ENCODE measurements at regions not wholly inside any gene's neighbourhood (a gene's known extent, or its start where the extent isn't known, plus 50 kb on each side); places are given as distances from the start of the nearest gene placed in this dataset.
"Not testable (repeated sequence)": the region's sequence is repeated elsewhere in the genome, so short reads cannot be mapped to it uniquely, and the experiment has no call there.

- peaks cover 5% of the 10 kb centered on the region for H3K36me3 Mint-ChIP-seq
- peaks cover 6 to 10% (median 8%) of the 10 kb centered on the region in 3 donors for H3K9me3 Mint-ChIP-seq
- no peak overlapping the region for H3K4me3 Mint-ChIP-seq
- peaks cover 39% of the 10 kb centered on the region for H3K27me3 Mint-ChIP-seq
- peaks cover 4 to 8% (median 7%) of the 10 kb centered on the region in 3 donors for H3K4me1 Mint-ChIP-seq
- no peak overlapping the region for H3K27ac Mint-ChIP-seq
These were observed 78.5 kb upstream of the KCND3 start for GRCh38 chr1:112067989-112068388.

- H3K27ac Mint-ChIP-seq: no peak overlapping the region
These were observed 81.2 kb upstream of the KCND3 start for GRCh38 chr1:112070677-112071076.

GRCh38 chr1:112074711-112075110 lies 85.2 kb upstream of the KCND3 start:
- Mint-ChIP-seq H3K27me3 (peaks cover 12% of the 10 kb centered on the region), H3K4me3 (no peak overlapping the region), H3K9me3 (peaks cover 5 to 10% (median 6%) of the 10 kb centered on the region in 3 donors), H3K4me1 (no peaks in the 10 kb centered on the region), H3K27ac (no peak overlapping the region), H3K36me3 (peaks cover 5% of the 10 kb centered on the region)

More at GRCh38 chr1:112070677-112071076, 81.2 kb upstream of the KCND3 start:
- H3K4me3 Mint-ChIP-seq: no peak overlapping the region
- H3K36me3 Mint-ChIP-seq: peaks cover 5% of the 10 kb centered on the region
- H3K9me3 Mint-ChIP-seq: peaks cover 5 to 10% (median 6%) of the 10 kb centered on the region in 3 donors
- no peaks in the 10 kb centered on the region for H3K4me1 Mint-ChIP-seq
- peaks cover 24% of the 10 kb centered on the region for H3K27me3 Mint-ChIP-seq

- Mint-ChIP-seq H3K4me3 (no peak overlapping the region), H3K4me1 (no peaks in the 10 kb centered on the region)
These were observed 86.1 kb upstream of the KCND3 start for GRCh38 chr1:112075566-112075965.

GRCh38 chr1:112079446-112079845 lies 90.0 kb upstream of the KCND3 start:
- Mint-ChIP-seq H3K4me1 (no peaks in the 10 kb centered on the region), H3K27ac (no peak overlapping the region), H3K36me3 (no peaks in the 10 kb centered on the region), H3K27me3 (peaks cover 9% of the 10 kb centered on the region), H3K9me3 (no peaks in the 10 kb centered on the region), H3K4me3 (no peak overlapping the region)

More at GRCh38 chr1:112075566-112075965, 86.1 kb upstream of the KCND3 start:
- Mint-ChIP-seq H3K27ac (no peak overlapping the region), H3K27me3 (peaks cover 6% of the 10 kb centered on the region), H3K36me3 (no peaks in the 10 kb centered on the region), H3K9me3 (peaks cover 3 to 10% (median 6%) of the 10 kb centered on the region in 3 donors)

GRCh38 chr1:112083487-112083886 lies 94.0 kb upstream of the KCND3 start:
- no peak overlapping the region for H3K4me3 Mint-ChIP-seq
- peaks cover 0 to 6% (median 2%) of the 10 kb centered on the region in 3 donors for H3K4me1 Mint-ChIP-seq
- no peak overlapping the region for H3K27ac Mint-ChIP-seq
- peaks cover 11% of the 10 kb centered on the region for H3K27me3 Mint-ChIP-seq
- no peaks in the 10 kb centered on the region for H3K36me3 Mint-ChIP-seq
- H3K9me3 Mint-ChIP-seq: no peaks in the 10 kb centered on the region

- Mint-ChIP-seq H3K27ac (no peak overlapping the region), H3K4me3 (no peak overlapping the region), H3K27me3 (peaks cover 16% of the 10 kb centered on the region), H3K9me3 (no peaks in the 10 kb centered on the region), H3K4me1 (peaks cover 0 to 4% (median 0%) of the 10 kb centered on the region in 3 donors), H3K36me3 (no peaks in the 10 kb centered on the region)
These were observed 103.3 kb upstream of the KCND3 start for GRCh38 chr1:112092656-112093371.

GRCh38 chr1:112093372-112093694 lies 103.9 kb upstream of the KCND3 start:
- Mint-ChIP-seq H3K4me1 (no peaks in the 10 kb centered on the region), H3K9me3 (no peaks in the 10 kb centered on the region), H3K27me3 (peaks cover 16% of the 10 kb centered on the region), H3K4me3 (no peak overlapping the region), H3K27ac (no peak overlapping the region), H3K36me3 (no peaks in the 10 kb centered on the region)

GRCh38 chr1:112099979-112100378 lies 110.5 kb upstream of the KCND3 start:
- peaks cover 10% of the 10 kb centered on the region for H3K27me3 Mint-ChIP-seq
- no peaks in the 10 kb centered on the region for H3K4me1 Mint-ChIP-seq
- no peak overlapping the region for H3K4me3 Mint-ChIP-seq
- no peak overlapping the region for H3K27ac Mint-ChIP-seq
- no peaks in the 10 kb centered on the region for H3K36me3 Mint-ChIP-seq
- H3K9me3 Mint-ChIP-seq: peaks cover 0 to 8% (median 0%) of the 10 kb centered on the region in 3 donors

- H3K27me3 Mint-ChIP-seq: peaks cover 18% of the 10 kb centered on the region
These were observed 116.1 kb upstream of the KCND3 start for GRCh38 chr1:112105557-112105956.

GRCh38 chr1:112110031-112110430 lies 120.6 kb upstream of the KCND3 start:
- peaks cover 2% of the 10 kb centered on the region for H3K36me3 Mint-ChIP-seq
- H3K4me3 Mint-ChIP-seq: no peak overlapping the region
- no peaks in the 10 kb centered on the region for H3K4me1 Mint-ChIP-seq
- H3K27ac Mint-ChIP-seq: no peak overlapping the region
- peaks cover 0 to 16% (median 12%) of the 10 kb centered on the region in 3 donors for H3K9me3 Mint-ChIP-seq
- H3K27me3 Mint-ChIP-seq: peaks cover 16% of the 10 kb centered on the region

More at GRCh38 chr1:112105557-112105956, 116.1 kb upstream of the KCND3 start:
- no peak overlapping the region for H3K4me3 Mint-ChIP-seq
- H3K4me1 Mint-ChIP-seq: no peaks in the 10 kb centered on the region
- H3K27ac Mint-ChIP-seq: no peak overlapping the region
- peaks cover 0 to 21% (median 13%) of the 10 kb centered on the region in 3 donors for H3K9me3 Mint-ChIP-seq
- peaks cover 2% of the 10 kb centered on the region for H3K36me3 Mint-ChIP-seq

- Mint-ChIP-seq H3K36me3 (peaks cover 2% of the 10 kb centered on the region), H3K4me3 (no peak overlapping the region), H3K4me1 (no peaks in the 10 kb centered on the region), H3K9me3 (peaks cover 0 to 11% (median 7%) of the 10 kb centered on the region in 3 donors), H3K27ac (no peak overlapping the region), H3K27me3 (peaks cover 17% of the 10 kb centered on the region)
These were observed 122.3 kb upstream of the KCND3 start for GRCh38 chr1:112111734-112112133.

- Mint-ChIP-seq H3K36me3 (peaks cover 2% of the 10 kb centered on the region), H3K9me3 (peaks cover 0 to 5% (median 0%) of the 10 kb centered on the region in 3 donors), H3K27ac (no peak overlapping the region)
These were observed 125.1 kb upstream of the KCND3 start for GRCh38 chr1:112114540-112114939.

GRCh38 chr1:112126598-112126997 lies 137.1 kb upstream of the KCND3 start:
- no peak overlapping the region for H3K4me3 Mint-ChIP-seq

More at GRCh38 chr1:112114540-112114939, 125.1 kb upstream of the KCND3 start:
- Mint-ChIP-seq H3K4me3 (no peak overlapping the region), H3K4me1 (no peaks in the 10 kb centered on the region), H3K27me3 (peaks cover 24% of the 10 kb centered on the region)

GRCh38 chr1:112127606-112128005 lies 138.1 kb upstream of the KCND3 start:
- H3K27ac Mint-ChIP-seq, H3K9me3 Mint-ChIP-seq, H3K36me3 Mint-ChIP-seq, H3K4me3 Mint-ChIP-seq, H3K4me1 Mint-ChIP-seq, H3K27me3 Mint-ChIP-seq: not testable (repeated sequence)

More at GRCh38 chr1:112126598-112126997, 137.1 kb upstream of the KCND3 start:
- H3K27me3 Mint-ChIP-seq: peaks cover 5% of the 10 kb centered on the region
- H3K27ac Mint-ChIP-seq: no peak overlapping the region
- H3K36me3 Mint-ChIP-seq: no peaks in the 10 kb centered on the region
- H3K4me1 Mint-ChIP-seq: no peaks in the 10 kb centered on the region
- no peaks in the 10 kb centered on the region for H3K9me3 Mint-ChIP-seq

GRCh38 chr1:112133487-112133886 lies 144.0 kb upstream of the KCND3 start:
- H3K36me3 Mint-ChIP-seq: no peaks in the 10 kb centered on the region
- H3K4me3 Mint-ChIP-seq: no peak overlapping the region
- no peaks in the 10 kb centered on the region for H3K4me1 Mint-ChIP-seq
- H3K27me3 Mint-ChIP-seq: peaks cover 11% of the 10 kb centered on the region
- peaks cover 0 to 1% (median 0%) of the 10 kb centered on the region in 3 donors for H3K9me3 Mint-ChIP-seq
- no peak overlapping the region for H3K27ac Mint-ChIP-seq
